H9 (cell line): ENCODE measurements at regions not wholly inside any gene's neighbourhood (a gene's known extent, or its start where the extent isn't known, plus 50 kb on each side); places are given as distances from the start of the nearest gene placed in this dataset.

Experiments
- DNase-seq: peaks from one replicate; pipeline ENCODE4 v3.0.0-alpha.2; 2017
- H2AFZ ChIP-seq: one replicate; pipeline ENCODE4 v1.6.1; 2013; ENCODE audit warnings: mild to moderate bottlenecking, low read length, control low read depth, moderate library complexity
- H2AK5ac ChIP-seq: 2 replicates; pipeline ENCODE4 v1.6.1; 2013; ENCODE audit warnings: low read length, control low read depth, mixed read lengths; ENCODE audit not compliant: insufficient read length
- H2BK120ac ChIP-seq: one replicate; pipeline ENCODE4 v1.6.1; 2013; ENCODE audit warnings: low read depth, mild to moderate bottlenecking, low read length, control low read depth, inconsistent platforms; ENCODE audit not compliant: poor library complexity, severe bottlenecking
- H2BK12ac ChIP-seq: 2 replicates; pipeline ENCODE4 v1.6.1; 2013; ENCODE audit warnings: low read length, control low read depth, mixed read lengths, low read depth; ENCODE audit not compliant: insufficient read length
- H2BK15ac ChIP-seq: 2 replicates; pipeline ENCODE4 v1.6.1; 2013; ENCODE audit warnings: low read depth, low read length, control low read depth
- H2BK20ac ChIP-seq: one replicate; pipeline ENCODE4 v1.6.1; 2013; ENCODE audit warnings: low read depth, mild to moderate bottlenecking, low read length, control low read depth, inconsistent platforms; ENCODE audit not compliant: poor library complexity, severe bottlenecking
- H2BK5ac ChIP-seq: 2 replicates; pipeline ENCODE4 v1.6.1; 2013; ENCODE audit warnings: low read length, control low read depth, mixed read lengths; ENCODE audit not compliant: insufficient read length
- H3K14ac ChIP-seq: 2 replicates; pipeline ENCODE4 v1.6.1; 2013; ENCODE audit warnings: low read length, control low read depth; ENCODE audit not compliant: insufficient read depth
- H3K18ac ChIP-seq: 2 replicates; pipeline ENCODE4 v1.6.1; 2013; ENCODE audit warnings: low read depth, mild to moderate bottlenecking, mixed read lengths, low read length, control low read depth; ENCODE audit not compliant: insufficient read length
- H3K23ac ChIP-seq: 2 replicates; pipeline ENCODE4 v1.6.1; 2013; ENCODE audit warnings: low read length, control low read depth, mixed read lengths, low read depth; ENCODE audit not compliant: insufficient read length
- H3K23me2 ChIP-seq: 2 replicates; pipeline ENCODE4 v1.6.1; 2013; ENCODE audit warnings: low read depth, mild to moderate bottlenecking, mixed read lengths, low read length, control low read depth; ENCODE audit not compliant: insufficient read length, poor library complexity, severe bottlenecking
- H3K27ac ChIP-seq: 2 replicates; pipeline ENCODE4 v1.5.1; 2013; ENCODE audit warnings: low read length, control low read depth, mixed read lengths, low read depth; ENCODE audit not compliant: insufficient read length
- H3K27me3 ChIP-seq: 2 replicates; pipeline ENCODE4 v1.6.1; 2013; ENCODE audit warnings: low read length, control low read depth, inconsistent platforms; ENCODE audit not compliant: insufficient read depth
- H3K4ac ChIP-seq: 2 replicates; pipeline ENCODE4 v1.6.1; 2013; ENCODE audit warnings: low read depth, mild to moderate bottlenecking, control low read depth, inconsistent platforms, low read length, moderate library complexity
- H3K4me1 ChIP-seq: 2 replicates; pipeline ENCODE4 v1.6.1; 2013; ENCODE audit warnings: low read length, control low read depth, inconsistent platforms; ENCODE audit not compliant: insufficient read depth
- H3K4me2 ChIP-seq: 2 replicates; pipeline ENCODE4 v1.6.1; 2013; ENCODE audit warnings: low read length, control low read depth, mixed read lengths; ENCODE audit not compliant: insufficient read length, insufficient read depth
- H3K56ac ChIP-seq: 2 replicates; pipeline ENCODE4 v1.6.1; 2013; ENCODE audit warnings: low read depth, mild to moderate bottlenecking, mixed read lengths, low read length, control low read depth; ENCODE audit not compliant: insufficient read length
- H3K79me1 ChIP-seq: 2 replicates; pipeline ENCODE4 v1.6.1; 2013; ENCODE audit warnings: low read depth, mild to moderate bottlenecking, moderate library complexity, low read length, control low read depth, inconsistent platforms; ENCODE audit not compliant: insufficient read depth, poor library complexity, severe bottlenecking
- H3K79me2 ChIP-seq: 2 replicates; pipeline ENCODE4 v1.6.1; 2013; ENCODE audit warnings: low read length, control low read depth, inconsistent platforms; ENCODE audit not compliant: insufficient read depth
- H3K9ac ChIP-seq: 2 replicates; pipeline ENCODE4 v1.6.1; 2013; ENCODE audit warnings: low read length, control low read depth, mixed read lengths; ENCODE audit not compliant: insufficient read length; ENCODE audit errors: extremely low read depth
- H3K9me3 ChIP-seq: one replicate; pipeline ENCODE4 v1.6.1; 2013; ENCODE audit warnings: low read depth, low read length, inconsistent platforms; ENCODE audit not compliant: control insufficient read depth
- H3T11ph ChIP-seq: one replicate; pipeline ENCODE4 v1.6.1; 2013; ENCODE audit warnings: mild to moderate bottlenecking, low read length, control low read depth, inconsistent platforms
- H4K20me1 ChIP-seq: one replicate; pipeline ENCODE4 v1.6.1; 2013; ENCODE audit not compliant: control insufficient read depth, insufficient read length, insufficient read depth
- H4K5ac ChIP-seq: 2 replicates; pipeline ENCODE4 v1.6.1; 2013; ENCODE audit warnings: low read depth, mild to moderate bottlenecking, mixed read lengths, low read length, control low read depth; ENCODE audit not compliant: insufficient read length
- H4K8ac ChIP-seq: replicated peaks from 2 replicates; pipeline ENCODE4 v1.6.1; 2013; ENCODE audit warnings: low read length, control low read depth, mixed read lengths, low read depth; ENCODE audit not compliant: insufficient read length
- H4K91ac ChIP-seq: 2 replicates; pipeline ENCODE4 v1.6.1; 2013; ENCODE audit warnings: low read depth, mild to moderate bottlenecking, moderate library complexity, mixed read lengths, low read length, control low read depth; ENCODE audit not compliant: insufficient read length
- H3K27ac Mint-ChIP-seq, 3 experiments: 2 replicates in 2 of 3; 3 replicates in 1 of 3; pipeline ENCODE4 v1.8.0; 2020 to 2021; ENCODE audit warnings: mixed read lengths in 3 of 3, mild to moderate bottlenecking in 1 of 3, moderate library complexity in 1 of 3
- H3K27me3 Mint-ChIP-seq: 2 replicates; pipeline ENCODE4 v1.8.0; 2021; ENCODE audit warnings: low read depth, mild to moderate bottlenecking, moderate library complexity, mixed read lengths
- H3K36me3 Mint-ChIP-seq, 3 experiments: 2 replicates in 2 of 3; 3 replicates in 1 of 3; pipeline ENCODE4 v1.8.0; 2020 to 2021; ENCODE audit warnings: low read depth in 3 of 3, mixed read lengths in 3 of 3; ENCODE audit not compliant: insufficient read depth in 1 of 3
- H3K4me1 Mint-ChIP-seq, 2 experiments: 2 replicates each; pipeline ENCODE4 v1.8.0; 2020; ENCODE audit warnings: mixed read lengths in 2 of 2
- H3K4me3 Mint-ChIP-seq, 2 experiments: 2 replicates in 1 of 2; 3 replicates in 1 of 2; pipeline ENCODE4 v1.8.0; 2020 to 2021; ENCODE audit warnings: mild to moderate bottlenecking in 2 of 2, mixed read lengths in 2 of 2, moderate library complexity in 1 of 2
- H3K9me3 Mint-ChIP-seq, 2 experiments: 2 replicates in 1 of 2; 3 replicates in 1 of 2; pipeline ENCODE4 v1.8.0; 2020; ENCODE audit warnings: mild to moderate bottlenecking in 2 of 2, mixed read lengths in 2 of 2, moderate library complexity in 1 of 2
- WGBS: extraction: QIAGEN DNeasy Blood & Tissue Kit; methylation state at CpG from one replicate; pipeline ENCODE4 v1.1.7; 2013; ENCODE audit warnings: missing lambda C conversion rate, low lambda C conversion rate, mixed read lengths; ENCODE audit not compliant: insufficient read length; ENCODE audit errors: extremely low coverage; 5-methylcytosine and 5-hydroxymethylcytosine counted together
- TF ChIP-seq, protein P1 (sequence below): fragments of 200-600 bp; sonication (generic); conservative IDR thresholded peaks from 3 replicates; pipeline ENCODE4 v1.8.0; 2021; ENCODE audit warnings: antibody characterized with exemption, mild to moderate bottlenecking

DNA sequence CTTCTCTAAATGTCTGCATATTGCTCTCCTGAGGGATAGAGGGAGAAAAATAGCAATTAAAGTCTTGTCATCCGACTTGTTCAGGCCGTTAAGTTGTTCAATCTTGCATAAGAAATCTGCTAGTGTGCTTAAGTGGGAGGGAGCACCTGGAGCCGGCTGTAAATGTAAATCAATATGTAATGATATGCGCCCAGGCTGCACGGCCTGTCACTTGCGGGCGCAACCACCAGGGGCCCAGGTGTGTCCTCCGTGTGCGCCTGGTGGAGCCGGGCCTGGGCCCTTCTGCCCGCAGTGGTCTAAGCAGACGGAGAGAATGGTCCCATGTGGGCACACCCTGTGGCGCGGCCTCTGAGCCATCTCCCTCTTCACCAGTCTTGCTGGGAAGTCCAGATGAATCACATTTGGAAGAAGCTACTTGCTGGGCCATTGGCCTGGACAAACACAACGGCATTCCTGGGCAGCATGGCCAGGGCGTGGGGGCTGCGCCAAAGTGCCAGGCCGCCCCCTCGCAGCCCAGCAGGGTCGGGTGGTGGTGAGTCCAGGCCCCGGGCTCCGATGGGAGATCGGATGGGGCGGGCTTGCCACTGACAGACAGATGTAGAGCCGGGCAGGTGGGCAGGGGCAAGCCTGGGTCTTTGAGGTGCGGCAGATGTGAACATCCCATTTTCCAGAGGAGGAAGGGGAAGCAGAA is 193.3 kb upstream of the C14orf180 start:
- H3K27ac ChIP-seq: no peak overlapping the region
- no peaks in the 10 kb centered on the region for H3K4me1 ChIP-seq
- no peak overlapping the region for H2BK120ac ChIP-seq
- no peak overlapping the region for H2BK12ac ChIP-seq
- H3K9me3 ChIP-seq: no peaks in the 10 kb centered on the region
- no peak overlapping the region for H2AFZ ChIP-seq
- H3K9ac ChIP-seq: no peak overlapping the region
- H3T11ph ChIP-seq: no peak overlapping the region
- no peaks in the 10 kb centered on the region for H3K79me2 ChIP-seq
- H2BK15ac ChIP-seq: no peak overlapping the region
- H3K4me2 ChIP-seq: no peak overlapping the region
- H3K23ac ChIP-seq: no peak overlapping the region
- Mint-ChIP-seq H3K4me3 (no peak overlapping the region), H3K36me3 (peaks cover 0 to 5% (median under 1%) of the 10 kb centered on the region in 3 experiments; a peak in 2 of 7 replicates), H3K4me1 (peaks cover 10 to 26% of the 10 kb centered on the region in 2 experiments), H3K27ac (no peak overlapping the region), H3K27me3 (no peaks in the 10 kb centered on the region; the same call in 1 of the 2 replicates), H3K9me3 (peaks cover 3 to 5% of the 10 kb centered on the region in 2 experiments; a peak in 4 of 5 replicates)
- peak; percentile 30 for DNase-seq
- TF ChIP-seq, protein P1, sequence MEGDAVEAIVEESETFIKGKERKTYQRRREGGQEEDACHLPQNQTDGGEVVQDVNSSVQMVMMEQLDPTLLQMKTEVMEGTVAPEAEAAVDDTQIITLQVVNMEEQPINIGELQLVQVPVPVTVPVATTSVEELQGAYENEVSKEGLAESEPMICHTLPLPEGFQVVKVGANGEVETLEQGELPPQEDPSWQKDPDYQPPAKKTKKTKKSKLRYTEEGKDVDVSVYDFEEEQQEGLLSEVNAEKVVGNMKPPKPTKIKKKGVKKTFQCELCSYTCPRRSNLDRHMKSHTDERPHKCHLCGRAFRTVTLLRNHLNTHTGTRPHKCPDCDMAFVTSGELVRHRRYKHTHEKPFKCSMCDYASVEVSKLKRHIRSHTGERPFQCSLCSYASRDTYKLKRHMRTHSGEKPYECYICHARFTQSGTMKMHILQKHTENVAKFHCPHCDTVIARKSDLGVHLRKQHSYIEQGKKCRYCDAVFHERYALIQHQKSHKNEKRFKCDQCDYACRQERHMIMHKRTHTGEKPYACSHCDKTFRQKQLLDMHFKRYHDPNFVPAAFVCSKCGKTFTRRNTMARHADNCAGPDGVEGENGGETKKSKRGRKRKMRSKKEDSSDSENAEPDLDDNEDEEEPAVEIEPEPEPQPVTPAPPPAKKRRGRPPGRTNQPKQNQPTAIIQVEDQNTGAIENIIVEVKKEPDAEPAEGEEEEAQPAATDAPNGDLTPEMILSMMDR: peak; percentile 33
- H2AK5ac ChIP-seq: no peak overlapping the region
- no peak overlapping the region for H2BK20ac ChIP-seq
- H2BK5ac ChIP-seq: no peak overlapping the region
- no peak overlapping the region for H3K4ac ChIP-seq
- no peak overlapping the region for H4K91ac ChIP-seq
- H4K8ac ChIP-seq: no peak overlapping the region
- H3K56ac ChIP-seq: no peak overlapping the region
- no peak overlapping the region for H4K5ac ChIP-seq
- no CpG with 5 or more reads among the region's 26 CpGs for WGBS
- H3K79me1 ChIP-seq: no peaks in the 10 kb centered on the region
- no peaks in the 10 kb centered on the region for H3K23me2 ChIP-seq
- no peaks in the 10 kb centered on the region for H3K27me3 ChIP-seq
- H3K18ac ChIP-seq: no peak overlapping the region
- no peaks in the 10 kb centered on the region for H4K20me1 ChIP-seq
- H3K14ac ChIP-seq: no peak overlapping the region
